Type B pancreatic cell (in vitro differentiated cells): ENCODE measurements at regions not wholly inside any gene's neighbourhood (a gene's known extent, or its start where the extent isn't known, plus 50 kb on each side); places are given as distances from the start of the nearest gene placed in this dataset.
"Not testable (repeated sequence)": the region's sequence is repeated elsewhere in the genome, so short reads cannot be mapped to it uniquely, and the experiment has no call there.

Experiments used
- DNase-seq: peaks from one replicate; pipeline ENCODE4 v3.0.0; 2021; ENCODE audit warnings: mixed read lengths; ENCODE audit not compliant: unreplicated experiment; ENCODE audit errors: extremely low spot score
- H3K27ac Mint-ChIP-seq: 2 replicates; pipeline ENCODE4 v1.8.0; 2021; ENCODE audit warnings: mild to moderate bottlenecking, mixed read lengths
- H3K27me3 Mint-ChIP-seq: 2 replicates; pipeline ENCODE4 v1.8.0; 2021; ENCODE audit warnings: mixed read lengths
- H3K36me3 Mint-ChIP-seq: 2 replicates; pipeline ENCODE4 v1.8.0; 2021; ENCODE audit warnings: mixed read lengths
- H3K4me1 Mint-ChIP-seq: one replicate; pipeline ENCODE4 v1.8.0; 2021; ENCODE audit warnings: mixed read lengths; ENCODE audit not compliant: unreplicated experiment
- H3K4me3 Mint-ChIP-seq: 2 replicates; pipeline ENCODE4 v1.8.0; 2021; ENCODE audit warnings: mild to moderate bottlenecking, mixed read lengths
- H3K9me3 Mint-ChIP-seq: 2 replicates; pipeline ENCODE4 v1.8.0; 2021; ENCODE audit warnings: mixed read lengths
- CTCF ChIP-seq: fragments of 200-600 bp; sonication (generic); conservative IDR thresholded peaks from 2 replicates; pipeline ENCODE4 v1.5.0; 2021; ENCODE audit warnings: antibody characterized with exemption, mild to moderate bottlenecking

- no peak for TF ChIP-seq CTCF
- H3K4me1 Mint-ChIP-seq = peaks cover 9% of the 10 kb centered on the region
- DNase-seq = no peak
- H3K27me3 Mint-ChIP-seq = no peaks in the 10 kb centered on the region
- H3K4me3 Mint-ChIP-seq = no peak overlapping the region
- H3K36me3 Mint-ChIP-seq = peaks cover 15% of the 10 kb centered on the region
- H3K27ac Mint-ChIP-seq = no peak overlapping the region
- peaks cover 12% of the 10 kb centered on the region for H3K9me3 Mint-ChIP-seq
Measured at GRCh38 chr6:144378437-144378836, 93.3 kb downstream of the UTRN start.

GRCh38 chr6:144379356-144379755, 94.2 kb downstream of the UTRN start:
- peaks cover 12% of the 10 kb centered on the region for H3K9me3 Mint-ChIP-seq
- peaks cover 9% of the 10 kb centered on the region for H3K4me1 Mint-ChIP-seq
- no peak overlapping the region for H3K27ac Mint-ChIP-seq
- H3K4me3 Mint-ChIP-seq = no peak overlapping the region
- no peak for DNase-seq
- TF ChIP-seq CTCF = no peak
- H3K27me3 Mint-ChIP-seq = no peaks in the 10 kb centered on the region
- H3K36me3 Mint-ChIP-seq = peaks cover 15% of the 10 kb centered on the region

GRCh38 chr6:144381499-144381898, 96.4 kb downstream of the UTRN start:
- not testable (repeated sequence) for H3K27me3 Mint-ChIP-seq, H3K4me1 Mint-ChIP-seq, H3K4me3 Mint-ChIP-seq, DNase-seq, H3K27ac Mint-ChIP-seq
- H3K36me3 Mint-ChIP-seq = peaks cover 15% of the 10 kb centered on the region
- H3K9me3 Mint-ChIP-seq = peaks cover 12% of the 10 kb centered on the region

- no peak overlapping the region for H3K27ac Mint-ChIP-seq
- H3K27me3 Mint-ChIP-seq = no peaks in the 10 kb centered on the region
- peaks cover 15% of the 10 kb centered on the region for H3K36me3 Mint-ChIP-seq
- H3K4me1 Mint-ChIP-seq = no peaks in the 10 kb centered on the region
- no peak for TF ChIP-seq CTCF
- no peak for DNase-seq
- H3K4me3 Mint-ChIP-seq = no peak overlapping the region
- H3K9me3 Mint-ChIP-seq = peaks cover 12% of the 10 kb centered on the region
Measured at GRCh38 chr6:144383336-144383735, 98.2 kb downstream of the UTRN start.

- Mint-ChIP-seq H3K9me3 (peaks cover 12% of the 10 kb centered on the region), H3K4me1 (peaks cover 5% of the 10 kb centered on the region), H3K27ac (no peak overlapping the region), H3K27me3 (no peaks in the 10 kb centered on the region), H3K4me3 (no peak overlapping the region), H3K36me3 (peaks cover 13% of the 10 kb centered on the region)
- TF ChIP-seq CTCF = no peak
- no peak for DNase-seq
Measured at GRCh38 chr6:144384427-144384826, 99.3 kb downstream of the UTRN start.

- H3K27me3 Mint-ChIP-seq, H3K9me3 Mint-ChIP-seq, H3K36me3 Mint-ChIP-seq, H3K27ac Mint-ChIP-seq, DNase-seq, H3K4me3 Mint-ChIP-seq: not testable (repeated sequence)
- H3K4me1 Mint-ChIP-seq = peaks cover 14% of the 10 kb centered on the region
Measured at GRCh38 chr6:144389474-144389873, 104.3 kb downstream of the UTRN start.

GRCh38 chr6:144390202-144390601, 105.1 kb downstream of the UTRN start:
- TF ChIP-seq CTCF = no peak
- Mint-ChIP-seq H3K9me3 (no peaks in the 10 kb centered on the region), H3K27me3 (no peaks in the 10 kb centered on the region), H3K4me1 (peaks cover 14% of the 10 kb centered on the region), H3K36me3 (peaks cover 10% of the 10 kb centered on the region), H3K27ac (no peak overlapping the region), H3K4me3 (no peak overlapping the region)
- DNase-seq = no peak
